Esophagus muscularis mucosa (tissue), 4 donors: ENCODE measurements at regions not wholly inside any gene's neighbourhood (a gene's known extent, or its start where the extent isn't known, plus 50 kb on each side); places are given as distances from the start of the nearest gene placed in this dataset.

Experiments
- EP300 ChIP-seq: sonication (generic); formaldehyde crosslinking; IDR thresholded peaks from one replicate; pipeline ENCODE4 v1.6.1; 2017; ENCODE audit warnings: antibody characterized with exemption
- POLR2A ChIP-seq: fragments of 450-650 bp; IDR thresholded peaks from one replicate; pipeline ENCODE4 v1.6.1; 2017; ENCODE audit warnings: antibody characterized with exemption, moderate library complexity, mild to moderate bottlenecking, low read depth
- POLR2AphosphoS5 ChIP-seq, 2 donors: sonication (generic); formaldehyde crosslinking; IDR thresholded peaks; one replicate each; pipeline ENCODE4 v1.6.1; 2017; ENCODE audit warnings: antibody characterized with exemption in 2 of 2
- TF ChIP-seq, protein P1 (sequence below), 3 experiments: fragments of 200-600 bp in 2 of 3; fragments of 450-650 bp in 1 of 3; sonication (generic) in 2 of 3; IDR thresholded peaks; one replicate each; pipeline ENCODE4 v1.5.1; 2017 to 2019; ENCODE audit warnings: antibody characterized with exemption in 3 of 3, mild to moderate bottlenecking in 2 of 3, moderate library complexity in 1 of 3

- TF ChIP-seq POLR2A (no peak), POLR2AphosphoS5 (IDR thresholded peaks at IDR 0.05) (no peak), EP300 (no peak)
- TF ChIP-seq, protein P1, sequence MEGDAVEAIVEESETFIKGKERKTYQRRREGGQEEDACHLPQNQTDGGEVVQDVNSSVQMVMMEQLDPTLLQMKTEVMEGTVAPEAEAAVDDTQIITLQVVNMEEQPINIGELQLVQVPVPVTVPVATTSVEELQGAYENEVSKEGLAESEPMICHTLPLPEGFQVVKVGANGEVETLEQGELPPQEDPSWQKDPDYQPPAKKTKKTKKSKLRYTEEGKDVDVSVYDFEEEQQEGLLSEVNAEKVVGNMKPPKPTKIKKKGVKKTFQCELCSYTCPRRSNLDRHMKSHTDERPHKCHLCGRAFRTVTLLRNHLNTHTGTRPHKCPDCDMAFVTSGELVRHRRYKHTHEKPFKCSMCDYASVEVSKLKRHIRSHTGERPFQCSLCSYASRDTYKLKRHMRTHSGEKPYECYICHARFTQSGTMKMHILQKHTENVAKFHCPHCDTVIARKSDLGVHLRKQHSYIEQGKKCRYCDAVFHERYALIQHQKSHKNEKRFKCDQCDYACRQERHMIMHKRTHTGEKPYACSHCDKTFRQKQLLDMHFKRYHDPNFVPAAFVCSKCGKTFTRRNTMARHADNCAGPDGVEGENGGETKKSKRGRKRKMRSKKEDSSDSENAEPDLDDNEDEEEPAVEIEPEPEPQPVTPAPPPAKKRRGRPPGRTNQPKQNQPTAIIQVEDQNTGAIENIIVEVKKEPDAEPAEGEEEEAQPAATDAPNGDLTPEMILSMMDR (IDR thresholded peaks at IDR 0.05): no peak
Measured at GRCh38 chr12:60930151-60930550, 1330.1 kb upstream of the USP15 start.
